ENCODE measurements at regions not wholly inside any gene's neighbourhood (a gene's known extent, or its start where the extent isn't known, plus 50 kb on each side); places are given as distances from the start of the nearest gene placed in this dataset.

DNA sequence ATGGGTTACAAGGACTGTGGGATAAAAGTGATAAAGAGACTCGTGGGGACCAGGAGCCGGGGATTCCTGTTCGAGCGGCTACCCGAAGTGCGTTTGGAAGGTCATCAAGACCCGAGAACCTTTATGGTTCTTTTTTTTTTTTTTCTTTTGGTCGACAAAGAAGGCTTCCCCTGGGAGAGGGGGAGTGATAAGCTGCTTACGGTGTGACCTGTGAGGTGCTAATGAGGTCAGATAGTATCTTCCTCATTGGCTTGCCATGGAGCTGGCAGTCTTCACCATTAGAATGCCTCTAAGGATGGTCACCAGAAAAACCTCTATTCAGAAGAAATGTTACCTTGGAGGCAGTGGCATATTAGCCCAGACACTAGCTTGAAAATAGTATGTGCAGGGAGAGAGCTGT lies 92.3 kb upstream of the STEAP4 start:
- H2AFZ ChIP-seq (ENCODE audit: low read length), result no peak overlapping the region
- no peaks in the 10 kb centered on the region for H3K9me2 ChIP-seq (ENCODE audit: insufficient read depth, low read length)
- TF ChIP-seq, protein P1, sequence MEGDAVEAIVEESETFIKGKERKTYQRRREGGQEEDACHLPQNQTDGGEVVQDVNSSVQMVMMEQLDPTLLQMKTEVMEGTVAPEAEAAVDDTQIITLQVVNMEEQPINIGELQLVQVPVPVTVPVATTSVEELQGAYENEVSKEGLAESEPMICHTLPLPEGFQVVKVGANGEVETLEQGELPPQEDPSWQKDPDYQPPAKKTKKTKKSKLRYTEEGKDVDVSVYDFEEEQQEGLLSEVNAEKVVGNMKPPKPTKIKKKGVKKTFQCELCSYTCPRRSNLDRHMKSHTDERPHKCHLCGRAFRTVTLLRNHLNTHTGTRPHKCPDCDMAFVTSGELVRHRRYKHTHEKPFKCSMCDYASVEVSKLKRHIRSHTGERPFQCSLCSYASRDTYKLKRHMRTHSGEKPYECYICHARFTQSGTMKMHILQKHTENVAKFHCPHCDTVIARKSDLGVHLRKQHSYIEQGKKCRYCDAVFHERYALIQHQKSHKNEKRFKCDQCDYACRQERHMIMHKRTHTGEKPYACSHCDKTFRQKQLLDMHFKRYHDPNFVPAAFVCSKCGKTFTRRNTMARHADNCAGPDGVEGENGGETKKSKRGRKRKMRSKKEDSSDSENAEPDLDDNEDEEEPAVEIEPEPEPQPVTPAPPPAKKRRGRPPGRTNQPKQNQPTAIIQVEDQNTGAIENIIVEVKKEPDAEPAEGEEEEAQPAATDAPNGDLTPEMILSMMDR (conservative IDR thresholded peaks at IDR 0.05; ENCODE audit: low read length), result no peak
- H3K4me3 ChIP-seq (ENCODE audit: low read depth, low read length, poor library complexity, severe bottlenecking), result no peak overlapping the region
- no peak overlapping the region for H3K4me2 ChIP-seq (ENCODE audit: low read length)
- H4K20me1 ChIP-seq (ENCODE audit: insufficient read depth, low read length), result no peaks in the 10 kb centered on the region
- ChIA-PET POLR2A (interaction anchor here (0.6 to 0.9 kb wide), 6 partner anchors 9 to 387 kb away, joined by 3 to 5 read pairs (median 3); no protein-coding TSS in a partner anchor), CTCF (ENCODE audit: unreplicated experiment) (no interaction called here)
- intact Hi-C loops (cut with micrococcal nuclease; ENCODE audit: unreplicated experiment), result no loop called here
- DNase-seq (ENCODE audit: low spot score), result no peak
- H3K36me3 ChIP-seq (ENCODE audit: insufficient read depth, low read length), result no peaks in the 10 kb centered on the region
- no peaks in the 10 kb centered on the region for H3K9me3 ChIP-seq (ENCODE audit: low read length)
- no peak overlapping the region for H3K27ac ChIP-seq (ENCODE audit: low read depth, low read length, poor library complexity, severe bottlenecking)
- no peaks in the 10 kb centered on the region for H3K4me1 ChIP-seq (ENCODE audit: insufficient read depth, low read length, poor library complexity, severe bottlenecking)
- no peaks in the 10 kb centered on the region for H3K79me2 ChIP-seq (ENCODE audit: insufficient read depth, low read depth, low read length)
- BruUV-seq (replicated peaks), result no TSS peak

DNA sequence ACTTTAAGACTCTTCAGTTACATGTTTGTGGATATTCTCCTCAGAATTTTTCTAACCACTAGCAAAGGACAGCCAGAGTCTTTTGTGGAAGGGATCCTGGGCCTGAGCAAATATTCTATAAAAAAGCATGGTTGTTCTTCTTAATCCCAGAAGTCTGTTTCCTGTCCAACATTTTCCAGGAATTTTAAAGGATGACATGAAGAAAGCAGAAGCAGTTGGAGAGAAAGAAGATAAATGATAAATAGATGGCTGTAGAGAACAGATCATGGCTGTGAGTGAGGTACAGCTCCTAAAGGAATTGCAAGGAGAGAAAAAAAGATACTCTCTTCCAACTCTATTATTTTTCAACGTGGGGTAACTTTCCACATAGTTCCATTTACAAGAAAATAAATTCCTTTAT lies 91.8 kb upstream of the STEAP4 start:
- Histone ChIP-seq H3K36me3 (ENCODE audit: insufficient read depth, low read length) (no peaks in the 10 kb centered on the region), H2AFZ (ENCODE audit: low read length) (no peak overlapping the region), H4K20me1 (ENCODE audit: insufficient read depth, low read length) (no peaks in the 10 kb centered on the region), H3K79me2 (ENCODE audit: insufficient read depth, low read depth, low read length) (no peaks in the 10 kb centered on the region), H3K27ac (ENCODE audit: low read depth, low read length, poor library complexity, severe bottlenecking) (no peak overlapping the region), H3K9me2 (ENCODE audit: insufficient read depth, low read length) (no peaks in the 10 kb centered on the region), H3K4me1 (ENCODE audit: insufficient read depth, low read length, poor library complexity, severe bottlenecking) (no peaks in the 10 kb centered on the region), H3K4me3 (ENCODE audit: low read depth, low read length, poor library complexity, severe bottlenecking) (no peak overlapping the region), H3K4me2 (ENCODE audit: low read length) (no peak overlapping the region), H3K9me3 (ENCODE audit: low read length) (no peaks in the 10 kb centered on the region)
- intact Hi-C loops (cut with micrococcal nuclease; ENCODE audit: unreplicated experiment), result no loop called here
- no peak for TF ChIP-seq EZH2phosphoT487 (IDR thresholded peaks at IDR 0.05; ENCODE audit: borderline replicate concordance, low read depth, low read length)
- TF ChIP-seq, protein P1 (conservative IDR thresholded peaks at IDR 0.05; ENCODE audit: low read length), result no peak
- ChIA-PET POLR2A (interaction anchor here (0.7 kb wide), 1 partner anchor 387 kb away, joined by 4 read pairs; no protein-coding TSS in a partner anchor), CTCF (ENCODE audit: unreplicated experiment) (no interaction called here)
- no TSS peak for BruUV-seq (replicated peaks)
- no peak for DNase-seq (ENCODE audit: low spot score)

DNA sequence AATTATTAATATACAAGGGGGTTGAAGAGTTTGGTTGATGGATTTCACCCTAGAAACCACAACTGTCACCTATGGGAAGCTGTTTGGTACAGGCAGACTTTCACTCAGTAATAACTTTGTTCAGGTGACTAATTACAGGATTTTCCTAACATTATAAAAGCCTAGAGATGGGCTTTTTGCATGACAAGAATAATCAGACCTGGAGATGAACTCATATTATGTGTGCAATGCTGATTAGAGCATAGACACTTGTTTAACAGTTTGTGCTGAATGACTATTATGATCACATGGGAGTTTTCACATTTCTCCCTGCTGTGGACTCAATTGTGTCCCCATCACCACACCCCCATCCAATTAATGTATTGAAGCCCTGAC lies 90.2 kb upstream of the STEAP4 start:
- CTCF ChIA-PET (ENCODE audit: unreplicated experiment), result no interaction called here
- no peak overlapping the region for H2AFZ ChIP-seq (ENCODE audit: low read length)
- no peak overlapping the region for H3K4me2 ChIP-seq (ENCODE audit: low read length)

More for the DNA sequence above, 90.2 kb upstream of the STEAP4 start:
- H3K4me1 ChIP-seq (ENCODE audit: insufficient read depth, low read length, poor library complexity, severe bottlenecking), result no peaks in the 10 kb centered on the region
- no peak overlapping the region for H3K4me3 ChIP-seq (ENCODE audit: low read depth, low read length, poor library complexity, severe bottlenecking)
- POLR2A ChIA-PET, result no interaction called here
- H4K20me1 ChIP-seq (ENCODE audit: insufficient read depth, low read length), result no peaks in the 10 kb centered on the region
- TF ChIP-seq, protein P1 (conservative IDR thresholded peaks at IDR 0.05; ENCODE audit: low read length), result no peak
- TF ChIP-seq EZH2phosphoT487 (IDR thresholded peaks at IDR 0.05; ENCODE audit: borderline replicate concordance, low read depth, low read length), result no peak
- no peaks in the 10 kb centered on the region for H3K36me3 ChIP-seq (ENCODE audit: insufficient read depth, low read length)
- H3K9me2 ChIP-seq (ENCODE audit: insufficient read depth, low read length), result no peaks in the 10 kb centered on the region
- H3K9me3 ChIP-seq (ENCODE audit: low read length), result no peaks in the 10 kb centered on the region
- intact Hi-C loops (cut with micrococcal nuclease; ENCODE audit: unreplicated experiment), result no loop called here
- no peak for DNase-seq (ENCODE audit: low spot score)
- H3K79me2 ChIP-seq (ENCODE audit: insufficient read depth, low read depth, low read length), result no peaks in the 10 kb centered on the region
- no TSS peak for BruUV-seq (replicated peaks)
- H3K27ac ChIP-seq (ENCODE audit: low read depth, low read length, poor library complexity, severe bottlenecking), result no peak overlapping the region

Data from OCI-LY7 (cell line).